ENCODE measurements at regions not wholly inside any gene's neighbourhood (a gene's known extent, or its start where the extent isn't known, plus 50 kb on each side); places are given as distances from the start of the nearest gene placed in this dataset.

DNA sequence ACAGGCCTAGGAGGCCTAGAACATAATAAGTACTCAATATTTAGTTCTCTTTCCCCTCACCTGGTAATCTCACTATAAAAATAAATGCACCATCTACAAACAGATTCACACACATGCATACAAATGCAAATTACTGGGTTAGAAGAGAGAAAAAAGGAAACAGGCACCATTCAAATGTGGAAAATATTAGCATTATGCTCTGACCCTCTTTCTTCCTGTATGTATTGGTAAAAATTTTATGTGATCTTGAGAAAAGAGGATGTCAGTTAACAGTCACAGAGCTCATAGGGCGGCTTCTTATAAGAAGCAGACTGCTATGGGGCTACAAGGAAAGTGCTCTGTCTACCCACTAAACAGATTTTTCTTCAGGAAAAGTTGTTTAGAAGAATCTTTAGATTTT is 565.4 kb downstream of the LMO4 start:
- no peak for DNase-seq

DNA sequence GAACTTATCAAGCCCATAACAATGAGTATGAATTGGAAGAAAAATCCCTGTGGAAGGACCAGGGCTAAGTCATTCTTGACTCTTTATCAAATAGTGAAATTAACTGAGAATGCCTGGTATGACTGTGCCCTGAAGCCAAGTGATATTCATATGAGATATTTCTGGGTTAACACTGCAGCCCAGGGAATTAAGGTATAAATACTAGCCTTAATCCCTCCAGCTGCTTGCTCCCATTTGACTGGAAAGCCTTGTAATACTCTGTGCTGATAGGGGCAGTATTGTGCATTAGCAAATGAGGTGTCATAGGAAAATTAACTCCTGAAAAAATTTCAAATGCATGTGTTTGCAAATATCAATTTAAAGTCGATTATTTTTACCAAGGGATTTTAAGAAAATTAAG is 568.8 kb downstream of the LMO4 start:
- no peak for DNase-seq

DNA sequence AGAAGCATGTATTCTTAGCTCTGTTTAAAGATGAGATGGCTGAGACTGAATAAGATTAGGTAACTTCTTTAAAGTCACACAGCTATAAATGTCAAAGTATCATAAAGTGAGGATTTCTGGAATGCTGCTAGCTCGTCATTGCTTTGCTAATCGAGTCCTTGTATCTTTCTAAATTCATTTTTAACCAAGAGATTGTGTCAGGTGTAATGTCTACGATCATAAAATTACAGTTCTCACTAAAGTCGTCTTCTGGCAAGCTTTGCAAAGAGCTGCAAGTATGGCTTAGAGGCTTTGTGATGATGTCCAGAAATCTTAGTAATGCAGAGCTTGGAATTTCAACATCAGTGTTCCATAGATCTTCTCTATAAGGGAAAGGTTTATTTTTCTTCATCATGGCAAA is 569.8 kb downstream of the LMO4 start:
- no peak for DNase-seq

DNA sequence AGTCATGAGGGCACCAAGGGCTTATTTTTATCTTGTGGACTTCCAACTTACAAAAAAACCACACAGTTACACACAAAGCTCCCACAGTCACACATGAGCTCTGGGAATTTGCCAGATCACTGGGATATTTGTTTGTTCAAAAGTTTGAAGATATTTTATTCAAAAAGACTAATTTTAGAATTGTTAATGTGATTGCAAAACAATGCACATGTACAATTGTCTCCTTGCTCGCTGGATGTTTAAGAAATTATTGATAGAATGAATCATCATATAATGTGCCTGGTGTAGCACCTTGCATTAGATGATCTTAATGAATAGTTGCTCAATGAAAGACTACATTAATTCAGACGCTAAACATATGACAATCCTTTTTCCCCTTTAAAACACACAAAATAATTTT is 570.3 kb downstream of the LMO4 start:
- no peak for DNase-seq

DNA sequence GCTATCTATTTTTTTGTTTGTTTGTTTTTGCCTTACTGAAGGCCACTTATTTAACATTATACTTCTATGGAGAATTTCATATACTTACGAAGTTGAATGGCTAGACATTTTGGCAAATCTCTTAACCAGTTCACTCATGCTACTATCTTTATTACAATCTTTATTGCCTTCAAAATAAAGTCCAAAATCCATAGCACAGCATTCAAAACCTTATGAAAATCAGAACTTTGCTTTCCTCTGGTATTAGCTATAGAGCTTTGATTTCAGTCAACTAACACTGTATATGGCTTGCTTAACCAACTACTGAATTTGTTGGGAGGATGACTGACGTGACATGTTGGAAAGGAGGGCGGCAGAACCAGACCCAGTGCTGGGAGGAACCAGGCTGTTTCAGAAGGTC is 571.1 kb downstream of the LMO4 start:
- DNase-seq, result no peak

DNA sequence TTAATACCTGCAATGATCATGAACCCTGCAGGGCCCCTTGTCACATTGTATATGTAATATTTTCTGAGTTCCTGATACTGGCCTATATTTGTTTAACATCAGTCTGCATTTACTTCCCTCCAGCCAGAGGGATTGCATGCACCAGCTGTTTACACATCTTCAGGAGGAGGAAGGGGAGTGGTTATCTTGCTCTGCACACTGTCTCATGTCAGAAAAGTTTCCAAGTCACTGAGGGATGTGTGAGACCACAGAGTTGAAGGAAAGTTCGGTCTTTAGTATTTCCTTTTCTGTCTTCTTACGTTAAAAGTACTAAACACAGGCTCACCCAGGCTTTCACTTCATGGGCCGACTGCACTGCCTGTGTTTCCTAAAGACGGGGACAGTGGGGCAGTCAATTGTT is 574.1 kb downstream of the LMO4 start:
- no peak for DNase-seq

DNA sequence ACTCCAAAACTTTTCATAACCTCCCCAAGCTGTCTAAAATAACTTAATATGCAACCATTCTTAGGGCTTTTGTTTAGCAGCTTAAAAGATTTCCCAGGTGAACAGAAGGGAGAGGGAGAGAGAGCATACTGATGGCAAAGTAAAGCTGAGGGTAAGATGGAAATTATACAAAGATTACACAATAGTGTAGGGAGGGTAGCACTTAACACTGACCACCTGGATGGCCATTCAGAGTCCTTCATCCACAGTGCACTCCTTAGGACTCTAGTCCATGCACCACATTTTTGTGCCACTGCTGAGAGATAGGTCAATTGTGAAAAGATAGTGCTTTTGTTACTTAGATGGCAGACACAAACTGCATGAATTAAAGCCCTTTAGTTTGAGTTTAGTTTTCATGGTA is 574.6 kb downstream of the LMO4 start:
- no peak for DNase-seq

DNA sequence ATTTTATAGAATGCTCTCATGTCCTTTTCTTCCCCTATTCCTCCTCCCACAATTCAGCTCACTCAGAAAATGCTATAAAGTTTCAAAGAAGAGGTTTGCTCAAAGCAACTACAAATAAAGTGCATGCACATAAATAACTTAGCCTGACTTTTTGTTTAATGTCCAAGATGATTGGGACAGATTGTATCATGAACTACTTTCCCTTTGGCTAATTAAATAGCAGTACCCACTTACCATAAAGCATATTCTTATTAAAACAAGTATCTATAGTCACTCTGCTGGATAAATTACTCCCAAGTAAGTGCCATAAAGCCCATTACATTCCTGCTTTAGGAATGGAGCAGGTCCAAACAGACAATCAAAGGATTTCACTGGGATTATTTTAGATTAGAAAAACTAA is 576.0 kb downstream of the LMO4 start:
- no peak for DNase-seq

DNA sequence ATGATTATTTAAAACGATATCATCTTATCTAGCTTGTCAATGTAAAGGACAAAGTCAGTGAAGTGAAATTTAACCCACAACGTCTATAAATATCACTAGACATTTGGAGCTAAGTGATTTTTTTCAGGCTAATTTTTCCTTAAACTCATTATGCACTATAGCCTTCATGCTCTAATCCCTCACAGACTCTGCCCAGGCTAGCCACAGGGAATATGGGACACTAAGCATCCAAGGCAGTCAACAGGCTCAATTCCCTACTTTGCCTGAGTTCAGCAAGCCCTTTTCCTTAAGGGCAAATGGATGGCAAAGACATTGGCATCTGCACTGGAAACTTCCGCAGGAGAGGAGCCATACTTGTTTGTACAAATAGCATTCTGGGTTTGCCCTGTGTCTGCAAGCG is 577.0 kb downstream of the LMO4 start:
- DNase-seq, result no peak

DNA sequence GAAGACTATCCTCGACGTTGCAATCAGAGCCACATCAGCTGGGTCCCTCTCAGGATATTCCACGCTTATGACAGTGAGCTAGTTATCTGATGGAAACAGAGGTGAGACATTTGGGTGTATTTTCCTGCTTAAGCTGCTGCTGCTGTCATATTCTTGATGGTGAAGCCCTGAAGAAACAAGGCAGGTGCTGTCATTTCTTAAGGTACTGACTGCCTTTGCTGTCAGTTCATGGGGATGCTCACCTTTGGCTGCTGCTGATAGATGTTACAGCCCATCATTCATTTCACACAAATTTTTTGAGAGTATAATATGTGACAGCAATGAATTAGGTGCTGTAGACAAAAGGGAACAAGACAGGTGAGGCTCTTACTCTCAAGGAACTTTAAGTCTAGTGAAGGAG is 577.4 kb downstream of the LMO4 start:
- DNase-seq, result no peak

DNA sequence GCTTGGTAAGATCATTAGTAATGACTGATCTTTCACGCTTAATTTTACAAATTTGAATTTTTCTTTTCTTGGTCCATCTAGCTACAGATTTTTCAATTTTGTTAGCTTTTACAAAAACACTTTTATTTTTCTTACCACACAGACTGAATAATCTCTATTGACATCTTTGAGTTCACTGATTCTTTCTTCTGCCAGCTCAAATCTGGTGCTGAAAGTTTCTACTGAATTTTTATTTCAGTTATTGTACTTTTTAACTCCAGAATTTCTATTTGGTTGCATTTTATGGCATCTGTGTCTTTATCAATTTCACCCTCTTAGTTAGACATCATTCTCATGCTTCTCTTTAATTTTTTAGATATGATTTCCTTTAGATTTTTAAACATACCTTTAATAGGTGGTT is 584.7 kb downstream of the LMO4 start:
- no peak for DNase-seq

DNA sequence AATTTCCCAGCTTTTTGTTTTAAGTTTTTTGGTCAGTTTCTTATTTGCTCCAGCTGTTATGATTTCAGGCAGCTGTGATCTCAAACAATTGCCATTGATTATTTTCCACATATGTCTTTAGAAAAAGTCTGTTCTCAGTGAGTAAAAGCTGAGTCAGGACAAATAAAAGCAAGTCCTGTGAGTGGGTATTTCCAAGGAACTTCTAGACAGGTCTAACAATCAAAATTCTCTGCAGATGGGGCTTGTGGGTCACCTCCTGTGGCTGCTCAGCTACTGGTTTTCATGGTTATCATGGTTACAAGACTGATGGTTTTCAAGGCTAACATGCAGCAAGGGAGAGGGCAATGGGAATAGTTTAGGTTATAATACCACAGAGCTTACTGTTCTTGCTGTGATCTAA is 585.7 kb downstream of the LMO4 start:
- no peak for DNase-seq

DNA sequence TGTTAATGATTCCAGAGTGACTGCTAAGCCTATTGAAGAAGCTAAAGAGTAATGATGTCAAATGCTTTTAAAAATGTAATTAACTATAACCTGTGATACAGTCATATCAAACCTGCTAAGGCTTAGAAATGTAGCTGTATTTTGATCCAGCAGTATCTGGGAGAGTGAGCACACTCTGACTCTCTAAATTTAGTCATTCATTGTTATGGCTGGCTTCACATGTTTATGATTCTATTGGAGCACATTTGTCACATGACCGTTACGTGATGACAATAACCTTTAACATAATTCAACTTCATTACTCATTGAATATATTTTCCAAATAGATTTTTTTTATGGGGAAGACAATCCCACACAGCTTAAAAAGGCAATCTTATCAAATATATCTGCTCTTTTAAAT is 587.1 kb downstream of the LMO4 start:
- no peak for DNase-seq

DNA sequence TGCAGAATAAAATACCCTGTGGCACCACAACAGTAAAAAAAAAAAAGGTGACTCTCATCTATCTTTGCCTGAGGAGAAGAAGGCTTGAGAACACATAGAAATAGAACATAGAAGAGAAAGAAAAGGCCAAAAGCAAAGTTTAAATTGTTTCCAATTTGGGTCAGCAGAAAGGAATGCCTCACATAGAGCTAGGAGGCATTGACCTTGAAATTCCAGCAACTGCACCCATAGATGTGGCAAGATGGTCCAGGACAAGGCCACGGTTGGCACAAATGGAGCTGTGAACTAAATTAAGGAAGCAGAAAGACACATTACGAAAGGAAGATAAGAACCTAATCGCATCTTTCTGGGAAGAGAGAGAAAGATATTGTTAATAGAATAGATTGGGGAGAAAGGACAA is 588.3 kb downstream of the LMO4 start:
- DNase-seq, result peak; percentile 42

DNA sequence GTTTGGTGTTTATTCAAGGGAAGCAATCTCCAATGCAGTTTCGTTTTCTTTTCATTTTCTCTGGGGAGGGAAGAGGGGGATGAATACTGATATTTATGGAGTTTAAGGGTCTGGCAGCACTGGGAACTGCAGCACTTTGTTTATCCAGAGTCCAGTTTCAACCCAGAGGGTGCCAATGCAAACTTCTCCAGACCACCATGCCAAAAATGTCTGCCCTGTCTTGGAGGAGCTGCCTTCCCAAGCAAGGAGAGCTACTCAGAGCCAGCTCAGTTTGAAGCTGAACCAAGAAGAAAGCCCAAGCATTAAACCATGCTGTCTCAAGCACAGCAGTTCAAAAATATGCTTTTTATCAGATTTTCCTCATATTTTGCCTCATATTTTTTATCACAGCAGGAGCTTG is 589.7 kb downstream of the LMO4 start:
- no peak for DNase-seq

DNA sequence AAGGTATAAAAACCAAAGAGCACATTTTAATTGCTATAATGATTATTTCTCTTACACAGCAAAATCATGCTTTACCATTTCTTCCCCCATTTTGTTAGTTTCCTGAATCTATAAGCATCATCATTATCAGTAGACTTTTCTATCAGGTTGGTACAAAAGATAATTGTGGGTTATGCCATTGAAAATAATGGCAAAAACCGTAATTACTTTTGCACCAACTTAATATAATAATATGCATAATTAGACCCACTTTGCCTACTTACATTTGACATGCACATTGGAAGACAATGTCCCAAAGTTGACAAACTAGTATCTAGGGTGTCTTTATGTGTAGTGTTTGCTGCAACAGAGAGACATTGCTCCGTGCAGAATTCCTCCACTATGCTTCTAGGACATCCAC is 594.2 kb downstream of the LMO4 start:
- DNase-seq, result no peak

DNA sequence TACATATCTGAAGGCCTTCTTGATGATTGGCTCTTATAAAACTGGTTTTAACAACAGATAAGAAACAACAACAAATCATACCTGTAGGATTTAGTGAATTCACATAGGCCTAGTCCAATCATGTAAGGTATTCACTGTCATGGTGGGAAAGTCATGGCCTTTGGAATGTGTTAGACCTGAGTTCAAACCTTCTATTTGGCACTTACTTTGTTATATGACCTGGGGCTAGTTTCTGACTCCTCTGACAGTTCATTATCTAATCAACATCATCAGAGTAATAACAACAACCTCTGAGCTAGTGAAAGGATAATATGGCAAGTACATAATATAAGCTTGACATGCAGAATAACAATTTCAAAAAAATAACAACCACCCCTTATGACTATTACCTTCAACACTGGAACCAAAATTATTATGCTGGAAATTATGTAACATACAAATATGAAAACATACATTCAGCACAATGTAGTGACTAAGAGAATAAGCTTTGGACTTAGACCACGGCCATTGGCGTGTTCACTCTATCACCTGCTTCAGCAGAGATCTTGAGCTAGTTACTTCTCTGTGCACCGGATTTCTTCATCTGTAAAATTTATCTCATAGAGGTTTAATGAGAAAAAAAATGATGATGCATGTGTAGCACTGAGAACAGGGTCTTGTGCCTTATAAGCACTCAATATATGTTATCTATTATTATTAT is 597.6 kb downstream of the LMO4 start:
- DNase-seq, result no peak

DNA sequence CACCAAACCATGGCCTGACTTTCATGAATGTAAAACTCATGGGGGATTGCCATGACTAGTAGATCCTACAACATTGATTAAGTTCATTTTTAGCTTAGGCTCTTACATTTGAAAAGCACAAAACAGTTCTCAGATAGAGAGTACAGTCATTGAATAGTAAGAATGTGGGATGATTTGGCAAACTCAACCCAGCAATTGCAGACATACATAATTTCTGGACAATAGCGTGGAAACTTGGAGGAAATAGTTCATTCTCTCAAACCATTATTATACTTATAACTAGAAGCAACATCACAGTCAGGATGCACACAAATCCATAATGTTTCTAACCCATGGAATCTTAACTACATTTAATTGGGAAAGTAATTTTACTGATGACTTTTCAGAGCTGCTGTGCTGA is 598.2 kb downstream of the LMO4 start:
- DNase-seq, result no peak

DNA sequence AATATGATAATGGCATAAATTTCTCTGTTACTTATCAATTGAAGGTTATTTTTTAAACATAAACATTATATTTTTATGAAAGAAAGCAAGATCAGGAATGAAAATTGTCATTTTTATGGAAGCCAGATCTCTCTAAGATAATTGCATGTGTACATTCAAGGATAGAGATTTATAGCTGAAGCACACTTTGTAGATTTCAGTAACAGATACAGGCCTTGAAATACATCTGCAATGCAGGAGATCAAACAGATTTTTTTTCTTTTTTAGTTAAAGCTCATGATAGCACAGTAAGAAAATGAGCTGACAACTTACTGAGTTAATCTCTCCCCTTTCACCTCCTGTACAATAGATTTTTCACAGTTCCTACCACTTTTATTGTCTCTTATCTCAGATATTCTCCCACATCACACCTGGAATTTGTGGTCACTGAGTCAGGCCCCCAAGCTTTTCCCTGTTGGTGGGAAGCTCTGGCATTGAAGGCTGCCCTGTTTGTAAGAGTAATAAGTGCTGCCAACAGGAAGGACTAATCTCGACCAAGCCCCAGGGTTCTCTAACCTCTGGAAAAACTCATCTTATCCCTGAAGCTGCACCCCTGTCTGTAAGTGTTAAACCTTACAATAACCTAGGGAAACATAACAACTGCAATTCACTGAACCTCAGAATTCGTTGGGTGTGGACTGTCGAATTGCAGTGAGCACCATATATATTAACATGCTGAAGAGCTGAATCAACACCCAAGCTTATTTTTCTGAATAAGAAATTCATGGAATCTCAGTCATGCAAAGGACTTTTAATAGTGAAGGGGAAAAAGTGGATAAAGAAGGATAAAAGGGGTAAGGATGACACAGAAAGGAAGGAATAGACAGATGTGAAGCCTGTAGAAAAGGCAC is 599.0 kb downstream of the LMO4 start:
- peak; percentile 56 for DNase-seq

DNA sequence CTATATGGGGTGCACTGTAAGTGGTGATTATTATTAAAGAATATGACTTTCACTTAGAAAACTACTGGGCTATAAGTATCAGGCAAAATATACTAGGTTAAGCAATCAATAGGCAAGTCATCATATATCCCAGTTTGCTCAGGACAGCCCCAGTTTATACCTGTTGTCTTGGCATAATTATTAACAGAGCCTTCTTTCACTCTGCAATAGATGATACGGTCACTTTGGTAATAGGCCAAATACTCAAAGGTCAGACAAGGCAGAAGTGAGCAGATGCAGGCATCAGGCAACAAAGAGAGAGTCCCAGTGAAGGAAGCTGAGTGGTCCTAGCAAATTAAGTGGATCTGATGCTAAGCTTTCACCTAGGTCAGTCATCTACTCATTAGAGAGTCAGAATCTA is 599.9 kb downstream of the LMO4 start:
- DNase-seq, result no peak

DNA sequence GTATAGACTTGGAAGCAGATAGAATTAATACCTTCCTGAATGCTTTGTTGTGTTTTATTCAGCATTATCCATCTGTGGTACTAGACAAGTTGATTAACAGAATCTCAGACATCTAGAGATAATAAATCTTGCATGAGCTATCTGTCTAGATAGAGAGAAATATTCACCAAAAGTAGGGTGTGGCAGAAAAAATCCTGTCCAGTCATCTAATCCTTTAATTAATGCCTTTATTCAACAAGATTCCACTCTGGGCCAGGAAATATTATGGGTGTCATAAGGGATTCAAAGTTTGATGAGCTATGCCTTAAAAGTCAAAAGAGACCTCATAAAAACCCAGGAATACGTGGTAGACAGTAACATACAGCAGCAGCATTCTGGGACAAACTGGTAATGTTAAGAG is 601.2 kb downstream of the LMO4 start:
- DNase-seq, result no peak

DNA sequence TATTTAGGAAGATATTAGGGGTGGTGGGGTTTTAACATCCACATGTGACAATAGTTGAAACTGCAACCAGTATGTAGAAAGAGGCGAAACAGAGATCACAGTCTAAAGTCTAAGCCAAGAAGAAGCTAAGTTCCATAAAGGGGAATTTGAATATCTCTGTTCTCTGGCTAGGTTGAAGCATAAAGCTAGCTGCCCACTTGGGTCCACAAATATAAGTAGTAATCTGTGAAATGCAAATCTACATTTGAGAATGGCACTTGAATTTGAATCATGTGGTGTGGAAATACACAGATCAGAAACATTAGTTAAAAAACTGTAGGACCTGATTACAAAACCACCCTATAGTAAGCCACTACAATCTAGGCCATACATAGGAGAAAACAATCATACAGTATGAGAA is 602.1 kb downstream of the LMO4 start:
- DNase-seq, result no peak

DNA sequence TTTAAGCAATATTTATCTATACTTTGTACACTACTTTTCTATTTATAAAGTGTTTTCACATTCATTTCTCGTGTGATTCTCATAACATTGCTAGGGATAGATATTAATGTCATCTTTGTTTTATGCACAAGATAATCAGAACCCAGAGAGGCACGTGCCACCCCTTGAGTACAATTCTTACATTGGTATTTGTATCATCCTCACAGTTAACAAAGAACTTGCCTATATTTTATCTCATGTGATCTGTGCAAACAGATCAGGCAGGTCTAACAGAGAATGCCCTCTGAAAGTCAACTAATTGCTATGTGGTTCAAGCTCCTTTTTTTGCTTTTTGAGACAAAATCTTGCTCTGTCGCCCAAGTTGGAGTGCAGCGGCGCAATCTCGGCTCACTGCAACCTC is 604.5 kb downstream of the LMO4 start:
- DNase-seq, result no peak

DNA sequence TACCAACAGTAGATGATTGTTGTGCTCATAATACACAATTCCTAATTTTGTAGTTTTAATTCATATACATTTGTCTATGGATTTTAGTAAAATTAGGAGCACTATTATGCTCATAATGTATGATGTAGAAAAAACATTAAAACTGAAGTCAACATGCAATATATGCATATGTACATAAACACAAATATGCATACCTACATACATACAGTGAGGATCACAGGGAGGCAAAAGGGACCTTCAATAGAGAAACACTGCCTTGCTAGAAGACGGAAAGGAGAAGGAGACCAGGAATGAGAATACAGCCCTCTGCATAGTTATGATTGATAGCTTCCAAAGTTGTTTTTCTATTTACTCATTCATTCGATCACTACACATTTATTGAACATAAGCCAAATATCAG is 606.5 kb downstream of the LMO4 start:
- no peak for DNase-seq

All from kidney glomerular epithelial cell (primary cell).